Heart left ventricle (tissue), 16 donors: ENCODE measurements at regions not wholly inside any gene's neighbourhood (a gene's known extent, or its start where the extent isn't known, plus 50 kb on each side); places are given as distances from the start of the nearest gene placed in this dataset.

Experiments used
- ATAC-seq, 4 donors: fragments of 200-7000 bp; cut with Tn5 transposase; one replicate each; pipeline ENCODE4 v1.9.1; 2020 to 2022; ENCODE audit warnings: moderate library complexity in 4 of 4, mild to moderate bottlenecking in 3 of 4, moderate number of reproducible peaks in 1 of 4
- DNase-seq, 5 donors: peaks; one replicate each; pipeline ENCODE4 v3.0.0-alpha.2; 2020
- H3K27ac ChIP-seq, 12 donors: fragments of 200-600 bp; sonication (generic) in 4 of 12; one replicate each; pipeline versions ENCODE4 v1.5.0 to v1.8.0; 2016 to 2022; ENCODE audit warnings: mild to moderate bottlenecking in 2 of 12
- H3K27me3 ChIP-seq, 9 donors: fragments of 200-600 bp; sonication (generic) in 2 of 9; one replicate each; pipeline versions ENCODE4 v1.5.1 to v1.8.0; 2016 to 2022; ENCODE audit warnings: mild to moderate bottlenecking in 3 of 9
- H3K36me3 ChIP-seq, 9 donors: fragments of 200-600 bp; sonication (generic) in 2 of 9; one replicate each; pipeline versions ENCODE4 v1.5.0 to v1.8.0; 2018 to 2022; ENCODE audit warnings: mild to moderate bottlenecking in 2 of 9
- H3K4me1 ChIP-seq, 12 donors: fragments of 200-600 bp; sonication (generic) in 4 of 12; one replicate each; pipeline versions ENCODE4 v1.5.0 to v1.8.0; 2016 to 2022; ENCODE audit warnings: mild to moderate bottlenecking in 3 of 12
- H3K4me3 ChIP-seq, 12 donors: fragments of 200-600 bp; sonication (generic) in 4 of 12; one replicate each; pipeline versions ENCODE4 v1.5.0 to v1.8.0; 2017 to 2022; ENCODE audit warnings: mild to moderate bottlenecking in 9 of 12, moderate library complexity in 4 of 12
- H3K9me3 ChIP-seq, 12 donors: fragments of 200-600 bp; sonication (generic) in 4 of 12; one replicate each; pipeline versions ENCODE4 v1.5.0 to v1.8.0; 2016 to 2022; ENCODE audit warnings: mild to moderate bottlenecking in 1 of 12
- CTCF ChIP-seq, 12 donors: fragments of 200-600 bp; sonication (generic) in 4 of 12; IDR thresholded peaks; one replicate each; pipeline versions ENCODE4 v1.5.0 to v1.8.0; 2018 to 2022; ENCODE audit warnings: antibody characterized with exemption in 12 of 12, mild to moderate bottlenecking in 5 of 12
- POLR2A ChIP-seq, 2 donors: fragments of 450-650 bp; IDR thresholded peaks; one replicate each; pipeline ENCODE4 v1.6.1; 2017; ENCODE audit warnings: antibody characterized with exemption in 2 of 2, mild to moderate bottlenecking in 2 of 2, moderate library complexity in 2 of 2
- WGBS, 4 donors: extraction: QIAGEN DNeasy Blood & Tissue Kit in 2 of 4; methylation state at CpG; one replicate each; pipeline versions ENCODE4 v1.1.5 to v1.1.7; 2013 to 2018; 5-methylcytosine and 5-hydroxymethylcytosine counted together
- intact Hi-C, 10 donors: fragments of 100-400 bp; cut with DNase I; formaldehyde crosslinking; loops; one replicate each; pipeline versions ENCODE4 v1.11.1 to v1.14.2; 2022
- donor health status: ischemic (EF 13 %, LVEDD 7.1; RV severe dilation, severe dysfunction).
- donor health status: healthy with polysubstance abuse.
- donor health status: DM: no; HTN: yes; CAD: no.
- donor health status: DM: no; HTN: no; CAD: no.
- donor health status: ischemic (EF 25% LVEDD 6.9; RV normal size, moderate dysfunction).
- donor health status: ischemic (EF 25% LVEDD 5.7; RV mildly dilated, moderate dysfunction).
- donor health status: healthy.
- donor health status: DM: yes; HTN: yes; CAD: no.
- donor health status: ischemic (EF 35%, LVEDD 5.7; RV mildly dilated, moderate dysfunction).
- donor health status: nonischemic (EF 11% LVEDD 7.7; RV severe dilation, severe dysfunction).
- donor health status: DM: yes; HTN: yes; CAD: no.
- donor health status: PGD.
- donor health status: ischemic (EF 29% LVEDD 5.4; RV normal size, mild dysfunction).
- donor health status: nonischemic (EF 23%, LVEDD 6.1; RV moderate dilation, normal function).

- Histone ChIP-seq H3K36me3 (no peaks in the 10 kb centered on the region), H3K27me3 (no peaks in the 10 kb centered on the region), H3K27ac (no peak overlapping the region), H3K4me1 (no peaks in the 10 kb centered on the region), H3K9me3 (no peaks in the 10 kb centered on the region), H3K4me3 (no peak overlapping the region)
- TF ChIP-seq CTCF (IDR thresholded peaks at IDR 0.05) (no peak), POLR2A (IDR thresholded peaks at IDR 0.05) (no peak)
- no peak for DNase-seq
- WGBS, 4 donors = 95 to 97% (median 96%) methylated on average over 8 of the region's 8 CpGs
- ATAC-seq = no peak
- intact Hi-C loops = no loop called here
These were observed 71.9 kb upstream of the AKR1E2 start for GRCh38 chr10:4754143-4754542.

GRCh38 chr10:4751211-4751610 lies 74.8 kb upstream of the AKR1E2 start:
- intact Hi-C loops = no loop called here

DNA sequence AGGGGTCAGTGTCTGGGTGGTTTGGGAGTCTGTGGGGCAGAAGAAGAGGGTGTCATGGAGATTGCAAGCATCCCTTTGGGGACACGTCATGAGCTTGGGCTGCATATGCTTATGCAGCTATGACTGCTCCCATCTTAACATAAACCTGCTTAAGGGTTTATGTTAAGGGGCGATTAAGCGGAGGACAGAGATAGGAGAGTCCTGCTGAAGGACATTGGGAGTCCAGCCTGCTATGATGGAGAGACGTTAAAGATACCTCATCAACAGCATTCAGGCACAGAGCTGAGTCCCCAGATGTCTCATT lies 76.8 kb upstream of the AKR1E2 start:
- no peak for DNase-seq
- intact Hi-C loops = no loop called here
- Histone ChIP-seq H3K36me3 (no peaks in the 10 kb centered on the region), H3K4me1 (no peaks in the 10 kb centered on the region), H3K4me3 (no peak overlapping the region), H3K9me3 (no peaks in the 10 kb centered on the region), H3K27me3 (no peaks in the 10 kb centered on the region), H3K27ac (no peak overlapping the region)
- WGBS, 4 donors = 94 to 99% (median 97%) methylated on average over 4 of the region's 4 CpGs
- no peak for ATAC-seq
- no peak for TF ChIP-seq CTCF (IDR thresholded peaks at IDR 0.05)
- no peak for TF ChIP-seq POLR2A (IDR thresholded peaks at IDR 0.05)

More at GRCh38 chr10:4751211-4751610, 74.8 kb upstream of the AKR1E2 start:
- DNase-seq (no peak), ATAC-seq (no peak)
- H3K27me3 ChIP-seq = no peaks in the 10 kb centered on the region
- 82 to 91% (median 90%) methylated on average over 2 of the region's 2 CpGs for WGBS, 4 donors
- H3K4me1 ChIP-seq = no peaks in the 10 kb centered on the region
- no peak overlapping the region for H3K27ac ChIP-seq
- H3K4me3 ChIP-seq = no peak overlapping the region
- H3K9me3 ChIP-seq = no peaks in the 10 kb centered on the region
- TF ChIP-seq POLR2A (IDR thresholded peaks at IDR 0.05) (no peak), CTCF (IDR thresholded peaks at IDR 0.05) (no peak)
- H3K36me3 ChIP-seq = no peaks in the 10 kb centered on the region

- ATAC-seq = no peak
- Histone ChIP-seq H3K27ac (no peak overlapping the region), H3K4me3 (no peak overlapping the region), H3K36me3 (no peaks in the 10 kb centered on the region), H3K9me3 (no peaks in the 10 kb centered on the region), H3K27me3 (no peaks in the 10 kb centered on the region), H3K4me1 (no peaks in the 10 kb centered on the region)
- intact Hi-C loops = no loop called here
- no peak for TF ChIP-seq POLR2A (IDR thresholded peaks at IDR 0.05)
- TF ChIP-seq CTCF (IDR thresholded peaks at IDR 0.05) = no peak
- no peak for DNase-seq
- 65 to 85% (median 82%) methylated on average over 4 of the region's 4 CpGs for WGBS, 4 donors
These were observed 77.3 kb upstream of the AKR1E2 start for GRCh38 chr10:4748491-4749270.
